GM12873 (cell line): ENCODE measurements at regions not wholly inside any gene's neighbourhood (a gene's known extent, or its start where the extent isn't known, plus 50 kb on each side); places are given as distances from the start of the nearest gene placed in this dataset.

Experiments
- TF ChIP-seq, protein P1 (sequence below): IDR thresholded peaks from 2 replicates; pipeline ENCODE4 v1.5.1; 2012; ENCODE audit warnings: low read depth, mild to moderate bottlenecking, moderate library complexity, low read length, control low read depth; ENCODE audit not compliant: insufficient read depth; ENCODE audit errors: missing control alignments

GRCh38 chr13:40113643-40114304 lies 458.3 kb downstream of the COG6 start:
- TF ChIP-seq, protein P1, sequence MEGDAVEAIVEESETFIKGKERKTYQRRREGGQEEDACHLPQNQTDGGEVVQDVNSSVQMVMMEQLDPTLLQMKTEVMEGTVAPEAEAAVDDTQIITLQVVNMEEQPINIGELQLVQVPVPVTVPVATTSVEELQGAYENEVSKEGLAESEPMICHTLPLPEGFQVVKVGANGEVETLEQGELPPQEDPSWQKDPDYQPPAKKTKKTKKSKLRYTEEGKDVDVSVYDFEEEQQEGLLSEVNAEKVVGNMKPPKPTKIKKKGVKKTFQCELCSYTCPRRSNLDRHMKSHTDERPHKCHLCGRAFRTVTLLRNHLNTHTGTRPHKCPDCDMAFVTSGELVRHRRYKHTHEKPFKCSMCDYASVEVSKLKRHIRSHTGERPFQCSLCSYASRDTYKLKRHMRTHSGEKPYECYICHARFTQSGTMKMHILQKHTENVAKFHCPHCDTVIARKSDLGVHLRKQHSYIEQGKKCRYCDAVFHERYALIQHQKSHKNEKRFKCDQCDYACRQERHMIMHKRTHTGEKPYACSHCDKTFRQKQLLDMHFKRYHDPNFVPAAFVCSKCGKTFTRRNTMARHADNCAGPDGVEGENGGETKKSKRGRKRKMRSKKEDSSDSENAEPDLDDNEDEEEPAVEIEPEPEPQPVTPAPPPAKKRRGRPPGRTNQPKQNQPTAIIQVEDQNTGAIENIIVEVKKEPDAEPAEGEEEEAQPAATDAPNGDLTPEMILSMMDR: no peak

- TF ChIP-seq, protein P1: no peak
Measured at GRCh38 chr13:40114305-40114896, 458.9 kb downstream of the COG6 start.

GRCh38 chr13:40115426-40115825 lies 460.0 kb downstream of the COG6 start:
- TF ChIP-seq, protein P1: no peak

- TF ChIP-seq, protein P1: no peak
Measured at GRCh38 chr13:40116008-40116407, 460.5 kb downstream of the COG6 start.

GRCh38 chr13:40118337-40118736 lies 462.9 kb downstream of the COG6 start:
- TF ChIP-seq, protein P1: no peak

DNA sequence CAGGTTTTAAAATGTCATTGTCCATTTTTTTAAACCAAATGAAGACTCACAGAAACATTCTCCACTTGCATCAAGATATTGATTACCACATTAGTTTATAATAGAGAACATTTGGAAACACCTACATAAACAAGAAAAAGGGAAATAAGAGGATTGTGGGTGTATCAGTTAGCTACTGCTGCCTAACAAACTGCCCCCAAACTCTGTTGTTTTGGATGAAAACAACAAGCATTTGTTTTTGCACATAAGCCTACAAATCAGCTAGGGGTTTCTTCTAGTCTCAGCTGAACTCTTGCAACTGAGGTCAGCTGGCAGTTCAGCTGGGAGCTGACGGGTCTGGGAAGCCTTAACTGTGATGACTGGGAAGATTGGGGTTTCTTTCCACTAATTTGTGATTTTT lies 464.4 kb downstream of the COG6 start:
- TF ChIP-seq, protein P1: no peak

DNA sequence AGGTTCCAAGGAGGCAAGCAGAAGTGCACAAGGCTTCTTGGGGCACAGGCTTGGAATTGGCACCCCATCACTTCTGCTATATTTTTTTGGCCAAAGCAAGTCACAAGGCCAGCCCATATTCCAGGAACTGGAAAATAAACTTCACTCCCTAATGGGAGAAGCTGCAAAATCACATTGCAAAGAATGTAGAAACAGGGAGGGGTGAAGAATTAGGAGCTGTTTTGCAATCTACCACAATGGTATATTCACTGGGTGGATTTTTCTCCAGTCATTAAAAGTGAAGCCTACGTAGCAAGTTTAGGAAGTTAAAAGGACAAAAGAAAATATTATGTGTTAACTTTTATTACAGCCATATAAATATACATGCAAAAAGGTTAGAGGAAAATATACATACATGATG lies 464.8 kb downstream of the COG6 start:
- TF ChIP-seq, protein P1: no peak
